ENCODE measurements at regions not wholly inside any gene's neighbourhood (a gene's known extent, or its start where the extent isn't known, plus 50 kb on each side); places are given as distances from the start of the nearest gene placed in this dataset.

DNA sequence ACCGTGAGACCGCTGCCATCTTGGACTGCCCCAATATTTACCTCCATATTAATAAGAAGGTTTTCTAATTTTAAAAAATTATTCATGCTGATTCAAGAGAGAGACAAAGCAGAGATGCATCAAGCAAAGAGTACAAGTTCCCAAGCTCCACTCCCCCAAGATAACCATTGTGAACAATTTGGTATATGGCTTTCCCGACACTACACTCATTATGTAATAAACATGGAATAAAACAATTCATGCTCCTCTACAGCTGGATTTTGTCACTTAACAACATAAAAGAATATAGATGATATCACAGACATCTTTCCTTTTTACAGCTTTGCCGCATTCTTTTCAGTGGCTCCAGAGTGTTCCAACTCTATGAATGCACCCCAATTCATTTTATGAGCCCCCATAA is 307.6 kb downstream of the FGFR2 start:
- H3K4me3 ChIP-seq (ENCODE audit: low read depth, low read length), result no peak overlapping the region

DNA sequence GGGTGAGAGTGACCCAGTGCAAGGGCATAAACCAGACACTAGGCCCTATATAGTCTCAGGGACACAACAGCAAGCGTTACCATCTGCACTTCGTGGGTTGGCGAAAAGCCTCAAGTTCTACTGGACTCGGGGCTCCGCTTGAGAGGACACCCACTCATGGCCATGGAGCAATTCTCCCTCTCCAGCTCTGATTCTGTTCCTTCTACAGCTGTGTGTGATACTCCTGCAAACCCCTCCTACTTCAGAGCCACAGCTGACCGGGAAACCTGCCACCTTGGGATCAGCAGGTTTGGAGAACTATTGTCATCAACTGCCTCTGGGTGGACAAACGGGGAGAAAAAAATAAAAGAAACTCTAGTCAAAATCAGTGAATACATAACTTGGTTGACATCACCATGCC is 306.9 kb downstream of the FGFR2 start:
- H3K4me3 ChIP-seq (ENCODE audit: low read depth, low read length), result no peak overlapping the region

DNA sequence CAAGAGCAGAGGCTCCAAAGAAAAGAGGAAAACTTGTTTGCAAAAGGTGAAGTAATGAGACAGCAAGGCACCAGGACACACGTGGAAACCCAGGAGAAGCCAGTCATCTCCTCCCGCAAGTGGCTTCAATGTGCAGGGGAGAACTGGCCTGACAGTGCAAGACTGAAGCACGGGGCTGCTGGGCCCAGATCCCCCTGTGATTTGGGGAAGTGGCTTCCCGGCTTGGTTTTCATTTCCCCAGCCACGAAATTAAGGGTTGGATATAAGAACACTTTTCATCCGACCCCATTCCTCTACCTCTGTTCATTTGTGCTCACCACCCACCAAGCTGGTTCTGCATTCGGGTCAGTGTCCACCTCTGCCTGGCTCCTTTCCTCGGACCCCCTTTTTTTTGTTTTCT is 306.4 kb downstream of the FGFR2 start:
- H3K4me3 ChIP-seq (ENCODE audit: low read depth, low read length), result no peak overlapping the region

DNA sequence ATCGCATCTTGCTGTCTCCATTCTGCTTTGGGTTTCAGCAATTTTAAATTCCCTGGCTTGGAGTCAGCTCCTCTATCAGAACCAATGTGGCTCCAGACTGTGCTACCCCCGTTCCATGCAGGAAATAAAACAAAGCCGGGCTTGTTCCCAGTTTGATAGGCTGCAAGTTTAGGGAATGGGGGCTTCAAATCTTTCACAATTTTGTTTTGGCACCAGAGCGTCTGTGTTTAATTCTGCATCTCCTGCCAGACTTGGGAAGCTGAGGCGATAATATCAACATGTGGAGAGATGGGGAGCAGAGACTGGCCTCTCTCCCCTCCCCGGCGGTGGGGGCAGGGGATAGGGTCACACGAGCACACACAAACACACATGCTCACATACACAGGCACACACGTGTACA is 305.9 kb downstream of the FGFR2 start:
- no peak overlapping the region for H3K4me3 ChIP-seq (ENCODE audit: low read depth, low read length)

DNA sequence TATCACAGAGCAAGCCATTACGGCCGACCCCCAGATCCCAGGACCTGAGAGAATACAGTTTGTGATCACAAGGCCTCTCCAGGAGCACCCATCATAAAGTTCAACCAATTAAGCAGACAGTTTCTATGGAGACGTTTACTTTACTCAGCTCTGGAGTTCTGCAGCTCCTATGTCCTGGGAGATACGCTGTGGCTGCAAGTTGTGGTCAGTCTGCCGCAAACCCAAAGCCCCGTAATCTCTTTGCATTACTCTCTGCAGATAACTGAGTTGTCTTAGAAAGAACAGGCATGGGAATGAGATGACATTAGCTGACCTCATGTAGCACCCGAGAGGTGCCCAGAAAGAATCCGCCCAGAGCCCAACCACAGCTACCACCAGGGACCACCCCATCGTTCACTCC is 305.1 kb downstream of the FGFR2 start:
- H3K4me3 ChIP-seq (ENCODE audit: low read depth, low read length), result no peak overlapping the region

DNA sequence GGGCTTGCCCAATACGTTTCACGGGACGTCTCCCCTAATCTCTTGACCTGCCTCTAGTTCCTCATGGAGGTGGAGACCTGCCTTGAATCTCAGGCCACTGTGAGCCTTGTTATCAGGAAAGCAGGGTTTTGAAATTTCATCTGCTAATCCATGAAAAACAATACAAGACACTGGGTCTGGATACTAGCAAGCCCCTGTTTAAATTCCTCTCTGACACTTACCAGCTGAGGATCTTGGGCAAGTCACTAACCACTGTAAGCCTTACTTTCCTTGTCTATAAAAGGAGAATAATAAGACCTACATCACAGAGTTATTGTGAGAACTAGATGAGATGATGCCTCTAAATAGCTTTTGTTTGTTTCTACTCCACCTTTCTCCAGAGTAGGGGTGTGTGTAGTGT is 303.6 kb downstream of the FGFR2 start:
- no peak overlapping the region for H3K4me3 ChIP-seq (ENCODE audit: low read depth, low read length)

DNA sequence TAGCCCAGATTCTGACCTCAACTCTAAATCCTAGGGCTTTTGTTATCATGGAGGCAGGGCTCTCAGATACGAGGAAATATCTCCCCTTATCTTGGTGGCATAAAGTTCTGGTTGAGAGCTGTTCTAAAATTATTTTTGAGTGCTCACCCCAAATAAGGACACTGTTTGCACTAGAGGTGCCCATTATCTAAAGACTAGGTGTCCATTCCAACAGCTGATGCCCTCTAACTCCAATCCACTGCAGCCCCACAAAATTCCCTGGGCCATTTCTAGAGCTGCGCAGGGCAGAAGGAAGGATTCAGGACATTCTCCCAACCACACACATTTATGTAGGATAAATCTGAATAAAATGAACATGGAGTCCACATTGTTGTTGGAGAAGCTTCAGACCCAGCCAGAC is 301.9 kb downstream of the FGFR2 start:
- no peak overlapping the region for H3K4me3 ChIP-seq (ENCODE audit: low read depth, low read length)

DNA sequence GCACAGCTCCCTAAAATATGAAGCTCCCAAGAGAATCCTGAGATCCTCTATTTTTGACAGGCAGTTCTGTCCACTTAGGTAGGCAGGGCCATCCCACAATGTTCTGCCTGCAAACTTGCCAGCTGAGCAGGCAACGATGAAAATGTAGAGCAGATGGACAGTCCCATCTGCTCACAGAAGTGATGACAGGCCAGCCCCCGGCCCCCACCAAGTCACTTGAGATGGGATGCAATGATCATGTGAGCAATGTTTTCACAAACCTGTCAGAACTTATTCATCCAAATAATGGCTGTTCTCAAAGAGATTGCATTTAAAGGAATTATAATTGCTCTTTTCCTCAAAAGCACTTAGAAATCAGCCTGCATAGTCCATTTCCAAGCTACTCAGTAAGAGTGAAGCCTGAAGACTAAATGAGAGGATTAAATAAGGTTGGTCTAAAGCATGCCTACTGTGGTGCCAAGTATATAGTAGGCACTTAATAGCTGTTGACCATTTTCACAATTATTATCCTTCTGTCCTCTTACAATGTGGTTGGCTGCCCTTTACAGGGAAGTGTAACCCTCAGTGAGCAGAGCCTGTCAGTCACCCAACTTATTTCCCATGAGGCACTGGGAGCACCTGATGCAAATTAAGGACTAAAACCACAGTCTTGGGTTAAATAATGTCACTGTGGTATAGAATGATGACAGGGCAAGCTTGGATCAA is 301.2 kb downstream of the FGFR2 start:
- no peak overlapping the region for H3K4me3 ChIP-seq (ENCODE audit: low read depth, low read length)

DNA sequence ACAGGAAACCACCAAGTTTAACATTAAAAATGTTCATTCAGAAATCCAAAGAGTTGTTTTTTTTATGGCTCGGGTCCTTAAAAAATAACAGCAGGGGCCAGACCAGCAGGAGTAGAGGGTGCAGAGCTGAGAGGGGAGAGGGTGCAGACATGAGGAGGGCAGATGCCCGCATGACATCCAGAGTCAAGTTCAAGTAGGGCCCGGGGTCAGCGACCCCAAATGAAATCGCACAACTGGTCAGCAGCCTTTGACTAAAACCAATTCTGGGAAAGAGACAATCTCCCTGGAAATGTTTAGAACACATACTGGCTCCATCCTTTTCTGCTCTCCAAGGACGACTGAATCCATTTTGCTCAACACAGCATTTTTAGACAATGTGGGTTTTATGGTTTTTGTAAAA is 297.5 kb downstream of the FGFR2 start:
- no peak overlapping the region for H3K4me3 ChIP-seq (ENCODE audit: low read depth, low read length)

DNA sequence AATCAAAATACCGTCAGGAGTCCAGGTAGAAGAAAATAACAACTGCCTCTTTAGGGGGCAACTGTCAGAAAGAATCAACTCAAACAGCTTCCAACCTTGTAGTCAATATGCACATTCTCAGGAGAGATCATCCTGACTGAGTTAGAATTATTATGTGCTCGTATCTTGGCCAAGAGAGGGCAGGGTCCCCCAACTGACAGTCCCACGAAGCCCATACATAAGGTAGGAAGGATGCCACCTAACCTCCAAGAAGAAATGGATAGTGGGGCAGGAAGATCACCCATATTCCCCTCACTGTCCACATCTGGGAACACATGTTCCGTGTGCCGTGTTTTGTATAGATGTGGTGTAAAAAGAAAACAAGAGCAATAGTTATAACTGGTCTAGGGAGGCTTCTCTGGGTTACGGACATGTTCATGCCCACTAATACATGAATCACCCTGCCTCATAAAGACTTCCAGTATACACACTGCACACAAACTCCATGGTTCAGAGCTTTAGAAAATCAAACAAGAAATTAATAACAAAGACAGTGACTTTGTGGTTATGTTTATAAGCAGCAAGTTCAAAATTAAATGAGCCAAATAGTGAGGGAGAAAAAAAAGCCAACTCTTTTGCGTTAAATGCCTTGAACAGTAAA is 295.6 kb downstream of the FGFR2 start:
- H3K4me3 ChIP-seq (ENCODE audit: low read depth, low read length), result no peak overlapping the region

DNA sequence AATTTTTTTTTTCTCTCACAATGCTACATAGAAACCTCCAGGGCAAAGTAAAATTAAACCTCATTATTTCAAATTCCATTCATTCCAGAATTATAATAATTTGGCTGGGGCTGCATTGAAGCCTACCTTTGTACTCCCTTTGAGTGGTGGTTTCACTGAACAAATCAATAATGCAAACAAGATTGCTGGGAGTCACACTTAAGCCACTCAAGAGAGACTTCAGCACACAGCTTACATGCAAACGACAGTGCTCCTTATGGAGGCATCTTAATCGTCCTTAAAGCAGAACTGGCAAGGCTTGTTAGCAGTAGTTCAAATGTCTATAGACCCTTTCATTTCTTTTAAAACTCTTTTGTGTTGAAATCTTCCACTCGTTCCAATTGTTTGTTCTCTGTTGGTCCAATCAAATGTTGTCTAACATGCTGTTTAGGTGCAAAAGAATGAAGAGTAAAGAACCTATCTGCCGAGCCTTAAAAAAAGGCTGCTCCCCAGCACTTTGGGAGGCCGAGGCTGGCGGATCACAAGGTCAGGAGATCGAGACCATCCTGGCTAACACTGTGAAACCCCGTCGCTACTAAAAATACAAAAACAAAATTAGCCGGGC is 294.9 kb downstream of the FGFR2 start:
- no peak overlapping the region for H3K4me3 ChIP-seq (ENCODE audit: low read depth, low read length)

DNA sequence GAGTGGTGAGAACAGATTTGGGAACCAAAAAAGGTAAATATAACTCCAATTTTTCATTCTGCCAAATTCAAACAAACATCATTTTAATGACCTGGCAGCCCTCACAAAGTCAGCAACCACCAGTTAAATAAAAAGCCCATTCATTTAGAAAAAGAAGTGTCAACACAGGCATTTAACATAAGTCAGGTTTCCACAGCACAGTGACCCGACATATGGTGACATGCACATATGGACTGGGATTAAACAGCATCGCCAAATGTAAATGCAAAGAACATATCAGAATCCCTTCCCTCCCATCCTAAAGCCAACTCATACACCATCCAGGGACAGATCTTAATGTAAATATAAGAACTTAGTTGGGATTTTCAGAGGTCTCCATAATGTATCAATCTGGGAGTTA is 293.2 kb downstream of the FGFR2 start:
- H3K4me3 ChIP-seq (ENCODE audit: low read depth, low read length), result no peak overlapping the region

DNA sequence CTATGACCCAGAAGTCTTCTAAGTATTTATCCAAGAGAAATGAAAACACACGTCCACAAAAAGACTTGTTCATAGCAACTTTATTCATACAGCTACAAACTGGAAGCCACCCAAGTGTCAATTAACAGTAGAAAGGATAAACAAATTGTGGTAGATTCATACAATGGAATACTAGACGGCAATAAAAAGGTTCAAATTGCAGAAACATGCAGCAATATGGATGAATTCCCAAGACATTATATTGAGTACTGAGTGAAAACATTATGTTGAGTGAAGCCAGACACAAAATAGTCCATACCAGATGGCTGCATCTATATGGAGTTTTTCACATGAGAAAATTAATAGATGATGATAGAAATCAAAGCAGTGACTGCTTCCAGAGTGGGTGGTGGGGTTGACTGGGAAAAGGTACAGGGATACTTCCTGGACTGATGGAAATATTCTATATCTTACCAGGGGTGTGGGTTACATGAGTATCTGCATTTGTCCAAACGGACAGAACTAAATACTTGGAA is 292.0 kb downstream of the FGFR2 start:
- no peak overlapping the region for H3K4me3 ChIP-seq (ENCODE audit: low read depth, low read length)

DNA sequence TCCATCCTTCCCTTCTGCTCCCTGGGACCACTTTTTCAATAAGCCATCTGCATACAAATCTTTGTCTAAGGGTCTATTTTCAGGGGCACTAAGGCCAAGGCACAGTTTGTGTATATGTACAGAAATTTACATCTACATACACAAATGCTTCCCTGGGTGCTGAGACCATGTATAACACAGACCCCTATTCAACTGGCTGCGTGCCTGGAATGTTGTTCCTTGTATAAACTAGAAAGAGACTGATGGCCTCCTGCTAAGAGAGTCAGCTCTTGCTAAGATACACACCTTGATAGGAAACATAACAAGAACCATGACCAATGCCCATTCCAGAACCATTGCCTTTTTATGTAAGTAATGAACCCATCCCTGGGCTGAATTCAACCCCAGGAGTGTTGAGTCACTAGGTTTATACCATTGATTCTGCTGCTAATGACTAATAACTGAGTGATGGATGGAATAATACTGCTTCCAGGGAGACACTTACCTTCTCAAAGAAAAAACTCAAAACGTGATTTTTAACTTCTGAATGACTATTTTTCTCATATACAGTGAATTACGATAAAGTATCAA is 290.7 kb downstream of the FGFR2 start:
- H3K4me3 ChIP-seq (ENCODE audit: low read depth, low read length), result no peak overlapping the region

DNA sequence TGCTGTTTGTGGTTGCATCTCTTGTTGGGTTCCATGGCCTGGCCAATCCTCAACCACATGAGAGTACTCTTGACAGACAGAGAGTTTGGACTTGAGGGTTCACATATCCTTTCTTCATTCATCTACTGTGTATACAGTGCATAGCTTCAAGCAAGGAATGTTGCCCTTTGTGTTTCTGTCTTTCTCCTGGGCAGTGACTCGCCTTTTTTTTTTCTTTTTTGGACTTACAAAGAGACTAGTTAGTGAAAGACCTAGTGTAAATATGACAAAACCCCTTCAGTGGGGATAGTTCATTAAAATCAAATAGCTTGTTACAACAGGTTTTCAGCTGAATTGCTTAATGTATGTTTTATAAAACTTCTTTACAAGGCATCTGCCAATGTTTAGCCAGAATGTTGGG is 290.2 kb downstream of the FGFR2 start:
- no peak overlapping the region for H3K4me3 ChIP-seq (ENCODE audit: low read depth, low read length)

DNA sequence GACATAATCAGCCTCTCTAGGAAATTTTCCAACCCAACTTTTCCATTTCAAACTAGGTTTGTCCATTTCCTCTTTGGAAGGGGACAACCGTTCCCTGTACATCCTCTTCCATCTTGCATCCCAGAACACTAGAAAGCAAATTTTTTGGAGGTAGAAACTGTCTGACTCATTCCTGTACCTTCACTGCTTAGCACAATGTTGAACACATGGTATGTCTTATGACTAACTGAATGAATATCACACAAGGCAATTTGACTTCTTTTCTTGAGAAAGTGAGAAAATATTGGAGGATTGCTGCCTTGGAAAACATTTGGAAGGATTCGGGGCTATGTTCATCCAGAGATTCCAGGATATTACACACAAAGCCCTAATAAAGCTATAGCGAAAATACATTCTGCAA is 289.1 kb downstream of the FGFR2 start:
- H3K4me3 ChIP-seq (ENCODE audit: low read depth, low read length), result no peak overlapping the region

DNA sequence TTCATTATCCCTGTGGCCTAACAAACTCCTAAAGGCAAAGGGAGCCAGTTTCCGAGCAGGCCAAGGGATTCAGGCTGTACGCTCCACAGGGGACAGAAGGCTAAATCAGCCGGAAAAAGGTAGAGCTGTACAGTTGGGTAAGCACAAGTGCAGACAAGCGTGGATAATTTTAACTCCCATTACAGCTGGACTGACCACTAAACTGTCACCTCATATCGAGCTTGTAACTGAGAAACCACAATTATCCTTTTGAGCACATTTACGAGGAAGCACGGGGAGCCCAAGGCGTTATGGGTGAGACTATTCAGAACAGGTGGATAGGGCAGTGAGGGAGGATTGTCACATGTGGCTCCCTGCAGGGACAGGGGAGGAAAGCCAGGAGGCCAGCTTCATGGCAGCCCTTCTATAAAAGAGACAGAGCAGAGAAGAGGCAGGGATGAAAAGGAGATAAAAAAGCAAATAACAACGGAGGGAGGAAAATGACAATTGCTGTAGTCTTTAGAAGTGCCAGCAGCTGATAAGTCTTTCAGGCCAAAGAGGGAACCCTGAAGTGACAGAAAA is 288.0 kb downstream of the FGFR2 start:
- no peak overlapping the region for H3K4me3 ChIP-seq (ENCODE audit: low read depth, low read length)

DNA sequence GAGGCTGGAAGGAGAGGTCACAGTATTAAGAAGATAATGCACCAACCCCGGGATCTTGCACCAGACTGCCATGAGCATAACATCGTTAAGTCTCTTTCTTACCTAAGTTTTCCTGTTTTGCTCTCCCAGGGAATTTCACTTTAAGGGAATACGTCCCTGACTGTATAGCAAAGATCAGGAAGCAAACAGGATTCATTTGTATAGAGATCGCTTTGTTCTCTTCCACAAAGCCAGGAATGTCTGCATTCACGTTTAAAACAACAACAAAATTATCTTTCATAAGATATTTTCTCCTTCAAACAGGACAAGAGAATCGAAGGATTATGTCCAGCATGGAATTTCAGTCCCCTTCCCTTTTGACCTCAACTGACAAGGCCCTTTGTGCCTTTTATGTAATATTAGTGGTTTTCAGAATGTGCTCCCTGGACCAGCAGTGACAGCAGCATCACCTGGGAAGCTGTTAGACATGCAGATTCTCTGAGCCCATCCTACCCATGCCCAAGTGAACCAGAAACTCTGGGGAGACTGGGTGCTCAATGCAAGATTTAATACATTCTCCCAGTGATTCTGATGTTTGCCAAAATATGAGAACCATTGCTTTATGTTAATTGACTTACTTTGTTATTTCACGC is 286.3 kb downstream of the FGFR2 start:
- no peak overlapping the region for H3K4me3 ChIP-seq (ENCODE audit: low read depth, low read length)

DNA sequence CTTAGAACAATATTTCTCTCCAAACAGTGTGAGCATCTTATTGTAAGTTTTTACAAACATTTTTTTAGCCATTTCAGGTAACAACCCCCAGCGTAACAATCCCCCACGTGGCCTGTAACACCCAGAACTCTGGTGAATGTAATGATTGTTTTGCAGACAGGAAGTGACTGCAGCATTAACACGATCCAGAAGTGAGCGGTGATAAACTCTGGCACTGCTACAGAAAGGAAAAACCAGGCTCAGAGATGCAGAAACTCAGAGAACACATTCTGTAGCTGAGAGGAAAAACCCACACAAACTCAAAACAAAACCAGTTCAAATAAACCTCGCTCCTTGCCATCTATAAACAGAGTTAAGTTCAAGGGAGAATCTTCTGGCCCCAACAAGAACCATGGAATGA is 285.7 kb downstream of the FGFR2 start:
- no peak overlapping the region for H3K4me3 ChIP-seq (ENCODE audit: low read depth, low read length)

DNA sequence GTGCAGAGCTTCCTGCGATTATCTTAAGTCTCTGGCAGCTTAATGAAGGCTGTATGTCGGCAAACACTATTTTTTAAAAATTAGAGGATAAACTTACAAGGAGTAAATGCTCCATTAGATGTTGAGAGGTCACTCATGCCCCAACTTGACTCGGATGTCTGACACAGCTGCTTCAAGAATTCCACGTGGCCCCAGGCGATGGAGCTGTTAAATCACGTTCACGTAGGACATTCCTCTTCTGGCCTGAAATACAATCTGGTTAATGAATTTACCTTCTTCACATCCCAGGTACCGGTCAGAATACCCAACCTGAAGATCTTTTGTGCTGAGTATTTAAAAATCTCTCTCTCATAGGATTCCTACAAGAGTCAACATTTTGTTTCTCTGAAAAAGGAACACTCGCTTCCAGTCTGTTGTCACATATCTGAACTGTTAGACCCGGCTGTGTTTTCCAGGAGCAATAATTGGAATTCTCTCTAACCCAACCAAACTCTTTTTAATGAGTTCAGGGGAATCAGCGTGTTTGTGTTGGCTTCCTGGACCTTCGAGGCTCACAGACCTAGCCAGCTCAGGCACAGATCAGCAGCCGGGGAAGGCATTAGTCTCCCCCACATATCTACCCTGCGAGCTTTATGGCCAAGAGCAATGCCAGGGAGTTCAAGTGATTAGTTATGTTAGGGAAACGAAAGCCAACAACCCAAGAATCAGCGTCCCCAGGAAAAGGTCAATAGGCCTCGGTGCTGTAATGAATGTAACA is 284.9 kb downstream of the FGFR2 start:
- H3K4me3 ChIP-seq (ENCODE audit: low read depth, low read length), result no peak overlapping the region

DNA sequence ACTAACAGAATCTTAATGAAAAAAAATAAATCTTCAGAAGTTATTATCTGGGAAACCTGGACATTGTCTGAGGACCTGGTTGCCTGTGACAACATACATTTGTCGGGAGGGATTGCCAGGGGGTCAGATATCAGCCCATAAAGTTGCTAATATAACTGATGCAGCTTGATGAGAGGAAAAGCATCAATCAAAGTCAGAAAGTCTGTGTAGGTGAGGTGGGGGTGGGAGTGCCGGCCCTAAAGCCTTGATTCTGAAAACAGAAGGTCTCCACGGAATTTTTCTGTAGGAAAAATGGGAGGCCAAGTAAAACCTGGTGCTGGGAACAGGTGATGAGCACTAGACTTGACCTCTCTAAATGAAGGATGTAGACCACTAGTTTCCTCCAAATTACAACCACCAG is 281.8 kb downstream of the FGFR2 start:
- no peak overlapping the region for H3K4me3 ChIP-seq (ENCODE audit: low read depth, low read length)

All from iPS-11a (cell line).